ENCODE measurements at regions not wholly inside any gene's neighbourhood (a gene's known extent, or its start where the extent isn't known, plus 50 kb on each side); places are given as distances from the start of the nearest gene placed in this dataset.

- Histone ChIP-seq H3K27ac (ENCODE audit: insufficient read depth, low read length) (no peak overlapping the region), H3K4me1 (ENCODE audit: control insufficient read depth, extremely low read depth, insufficient read depth, low read length) (no peaks in the 10 kb centered on the region), H3K4me3 (replicated peaks in 1 of 4; ENCODE audit: control extremely low read depth in 1 of 4, insufficient read depth in 1 of 4, low read depth in 3 of 4, low read length in 4 of 4) (no peak overlapping the region)
These were observed 414.0 kb upstream of the ANKRD30A start for GRCh38 chr10:36711361-36711760.

GRCh38 chr10:36704124-36704523 is 421.3 kb upstream of the ANKRD30A start:
- no peak overlapping the region for H3K4me2 ChIP-seq (ENCODE audit: extremely low read depth, insufficient read depth, low read length)
- no peaks in the 10 kb centered on the region for H3K4me1 ChIP-seq (ENCODE audit: control insufficient read depth, extremely low read depth, insufficient read depth, low read length)
- no peak overlapping the region for H2AFZ ChIP-seq (ENCODE audit: low read length)
- TF ChIP-seq EZH2 (IDR thresholded peaks at IDR 0.05; ENCODE audit: low read length, missing control alignments) (no peak), CTCF (conservative IDR thresholded peaks at IDR 0.05 in 1 of 2, IDR thresholded peaks at IDR 0.05 in 1 of 2; ENCODE audit: low read depth in 1 of 2, low read length in 2 of 2) (no peak)
- no peak for DNase-seq (ENCODE audit: low read depth in 2 of 2)
- H3K27me3 ChIP-seq (ENCODE audit: control insufficient read depth, insufficient read depth, low read length), result no peaks in the 10 kb centered on the region
- H3K9me3 ChIP-seq (ENCODE audit: control insufficient read depth, insufficient read depth, low read depth, low read length), result no peaks in the 10 kb centered on the region
- H3K4me3 ChIP-seq (replicated peaks in 1 of 4; ENCODE audit: control extremely low read depth in 1 of 4, insufficient read depth in 1 of 4, low read depth in 3 of 4, low read length in 4 of 4), result no peak overlapping the region
- no peaks in the 10 kb centered on the region for H3K36me3 ChIP-seq (ENCODE audit: control insufficient read depth, insufficient read depth, low read length)
- H3K79me2 ChIP-seq (ENCODE audit: control insufficient read depth, insufficient read depth, low read length), result no peaks in the 10 kb centered on the region
- H3K9ac ChIP-seq (ENCODE audit: insufficient read depth, low read length), result no peak overlapping the region
- no peaks in the 10 kb centered on the region for H4K20me1 ChIP-seq (ENCODE audit: control insufficient read depth, extremely low read depth, insufficient read depth, low read length)
- no peak overlapping the region for H3K27ac ChIP-seq (ENCODE audit: insufficient read depth, low read length)

More at GRCh38 chr10:36711361-36711760, 414.0 kb upstream of the ANKRD30A start:
- no peaks in the 10 kb centered on the region for H3K27me3 ChIP-seq (ENCODE audit: control insufficient read depth, insufficient read depth, low read length)
- H2AFZ ChIP-seq (ENCODE audit: low read length), result no peak overlapping the region
- H3K79me2 ChIP-seq (ENCODE audit: control insufficient read depth, insufficient read depth, low read length), result no peaks in the 10 kb centered on the region
- H4K20me1 ChIP-seq (ENCODE audit: control insufficient read depth, extremely low read depth, insufficient read depth, low read length), result no peaks in the 10 kb centered on the region
- no peaks in the 10 kb centered on the region for H3K36me3 ChIP-seq (ENCODE audit: control insufficient read depth, insufficient read depth, low read length)
- no peak overlapping the region for H3K4me2 ChIP-seq (ENCODE audit: extremely low read depth, insufficient read depth, low read length)
- no peak overlapping the region for H3K9ac ChIP-seq (ENCODE audit: insufficient read depth, low read length)
- no peaks in the 10 kb centered on the region for H3K9me3 ChIP-seq (ENCODE audit: control insufficient read depth, insufficient read depth, low read depth, low read length)
- no peak for TF ChIP-seq CTCF (conservative IDR thresholded peaks at IDR 0.05 in 1 of 2, IDR thresholded peaks at IDR 0.05 in 1 of 2; ENCODE audit: low read depth in 1 of 2, low read length in 2 of 2)
- no peak for TF ChIP-seq EZH2 (IDR thresholded peaks at IDR 0.05; ENCODE audit: low read length, missing control alignments)
- no peak for DNase-seq (ENCODE audit: low read depth in 2 of 2)

GRCh38 chr10:36703179-36703578 is 422.2 kb upstream of the ANKRD30A start:
- no peaks in the 10 kb centered on the region for H3K4me1 ChIP-seq (ENCODE audit: control insufficient read depth, extremely low read depth, insufficient read depth, low read length)
- DNase-seq (ENCODE audit: low read depth in 2 of 2), result no peak
- no peak overlapping the region for H3K4me3 ChIP-seq (replicated peaks in 1 of 4; ENCODE audit: control extremely low read depth in 1 of 4, insufficient read depth in 1 of 4, low read depth in 3 of 4, low read length in 4 of 4)
- TF ChIP-seq CTCF (conservative IDR thresholded peaks at IDR 0.05 in 1 of 2, IDR thresholded peaks at IDR 0.05 in 1 of 2; ENCODE audit: low read depth in 1 of 2, low read length in 2 of 2) (no peak), EZH2 (IDR thresholded peaks at IDR 0.05; ENCODE audit: low read length, missing control alignments) (no peak)
- H3K4me2 ChIP-seq (ENCODE audit: extremely low read depth, insufficient read depth, low read length), result no peak overlapping the region
- H3K36me3 ChIP-seq (ENCODE audit: control insufficient read depth, insufficient read depth, low read length), result no peaks in the 10 kb centered on the region
- no peaks in the 10 kb centered on the region for H3K27me3 ChIP-seq (ENCODE audit: control insufficient read depth, insufficient read depth, low read length)
- no peaks in the 10 kb centered on the region for H3K9me3 ChIP-seq (ENCODE audit: control insufficient read depth, insufficient read depth, low read depth, low read length)
- H3K9ac ChIP-seq (ENCODE audit: insufficient read depth, low read length), result no peak overlapping the region
- H3K27ac ChIP-seq (ENCODE audit: insufficient read depth, low read length), result no peak overlapping the region
- no peak overlapping the region for H2AFZ ChIP-seq (ENCODE audit: low read length)
- H4K20me1 ChIP-seq (ENCODE audit: control insufficient read depth, extremely low read depth, insufficient read depth, low read length), result no peaks in the 10 kb centered on the region
- no peaks in the 10 kb centered on the region for H3K79me2 ChIP-seq (ENCODE audit: control insufficient read depth, insufficient read depth, low read length)

All from fibroblast of lung (primary cell).